Calu3 (cell line): ENCODE measurements at regions not wholly inside any gene's neighbourhood (a gene's known extent, or its start where the extent isn't known, plus 50 kb on each side); places are given as distances from the start of the nearest gene placed in this dataset.

ENCODE experiments used
- BruUV-seq: library from RNA; stranded (reverse); fragments of 400-500 nt; replicated peaks from 2 replicates; lab custom pipeline; 2021; lab: Mats Ljungman, UMichigan
- CTCF ChIA-PET: fragments of 300-600 bp; sonication (Branson Sonifier 250); formaldehyde crosslinking; loops from one replicate; lab custom pipeline; 2022; ENCODE audit warnings: antibody characterized with exemption; lab: Charles Lee
- DNase-seq: peaks from one replicate; pipeline ENCODE4 v3.0.0; 2022
- H3K27ac Mint-ChIP-seq: one replicate; pipeline ENCODE4 v1.8.0; 2022; ENCODE audit warnings: mixed read lengths; ENCODE audit not compliant: unreplicated experiment
- H3K27me3 Mint-ChIP-seq: one replicate; pipeline ENCODE4 v1.8.0; 2022; ENCODE audit warnings: mixed read lengths; ENCODE audit not compliant: unreplicated experiment
- H3K36me3 Mint-ChIP-seq: one replicate; pipeline ENCODE4 v1.8.0; 2022; ENCODE audit warnings: mild to moderate bottlenecking, moderate library complexity, mixed read lengths; ENCODE audit not compliant: insufficient read depth, unreplicated experiment
- H3K4me1 Mint-ChIP-seq: one replicate; pipeline ENCODE4 v1.8.0; 2022; ENCODE audit warnings: mild to moderate bottlenecking, low read depth, mixed read lengths; ENCODE audit not compliant: unreplicated experiment
- H3K4me3 Mint-ChIP-seq: one replicate; pipeline ENCODE4 v1.8.0; 2022; ENCODE audit warnings: mild to moderate bottlenecking, low read depth, moderate library complexity, mixed read lengths; ENCODE audit not compliant: unreplicated experiment
- H3K9me3 Mint-ChIP-seq: one replicate; pipeline ENCODE4 v1.8.0; 2022; ENCODE audit warnings: low read depth, mixed read lengths; ENCODE audit not compliant: unreplicated experiment
- CTCF ChIP-seq: fragments of 200-600 bp; IDR thresholded peaks from one replicate; pipeline ENCODE4 v1.8.0; 2022; ENCODE audit warnings: antibody characterized with exemption; ENCODE audit not compliant: unreplicated experiment
- intact Hi-C: fragments of 100-400 bp; cut with micrococcal nuclease; formaldehyde crosslinking; loops from one replicate; pipeline ENCODE4 v1.10.0; 2022; ENCODE audit not compliant: unreplicated experiment

GRCh38 chr16:64253525-64253924, 868.3 kb downstream of the CDH11 start:
- Mint-ChIP-seq H3K9me3 (peaks cover 11% of the 10 kb centered on the region), H3K4me3 (no peak overlapping the region), H3K36me3 (no peaks in the 10 kb centered on the region), H3K27ac (no peak overlapping the region), H3K27me3 (no peaks in the 10 kb centered on the region), H3K4me1 (no peaks in the 10 kb centered on the region)
- no TSS peak for BruUV-seq
- TF ChIP-seq CTCF, result no peak
- DNase-seq, result no peak
- CTCF ChIA-PET, result no interaction called here
- intact Hi-C loops, result no loop called here

GRCh38 chr16:64253096-64253495, 868.8 kb downstream of the CDH11 start:
- H3K4me1 Mint-ChIP-seq, result no peaks in the 10 kb centered on the region
- H3K36me3 Mint-ChIP-seq, result no peaks in the 10 kb centered on the region
- no peak for TF ChIP-seq CTCF
- intact Hi-C loops, result no loop called here
- no TSS peak for BruUV-seq
- H3K4me3 Mint-ChIP-seq, result no peak overlapping the region
- no peak for DNase-seq
- H3K9me3 Mint-ChIP-seq, result peaks cover 11% of the 10 kb centered on the region
- no peak overlapping the region for H3K27ac Mint-ChIP-seq
- CTCF ChIA-PET, result no interaction called here
- H3K27me3 Mint-ChIP-seq, result no peaks in the 10 kb centered on the region

DNA sequence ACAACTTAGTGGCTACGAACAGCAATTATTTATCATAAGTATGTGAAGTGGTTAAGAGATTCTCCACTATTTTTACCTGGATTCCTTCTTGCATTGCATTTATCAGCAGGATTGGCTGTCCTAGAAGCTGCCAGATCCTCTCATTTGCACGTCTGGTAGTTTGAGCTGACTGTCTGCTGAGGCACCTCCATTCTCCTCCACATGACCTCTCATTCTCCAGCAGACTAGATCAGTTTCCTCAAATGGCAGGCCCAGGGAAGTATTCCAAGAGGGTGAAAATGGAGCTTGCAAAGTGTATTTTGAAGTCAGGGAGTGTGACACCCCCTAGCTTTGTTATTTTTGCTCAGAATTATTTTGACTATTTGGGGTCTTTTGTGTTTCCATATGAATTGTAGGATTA, 870.1 kb downstream of the CDH11 start:
- no TSS peak for BruUV-seq
- DNase-seq, result no peak
- Mint-ChIP-seq H3K27ac (no peak overlapping the region), H3K4me3 (no peak overlapping the region), H3K4me1 (no peaks in the 10 kb centered on the region), H3K9me3 (peaks cover 12% of the 10 kb centered on the region), H3K36me3 (no peaks in the 10 kb centered on the region), H3K27me3 (no peaks in the 10 kb centered on the region)
- no peak for TF ChIP-seq CTCF
- CTCF ChIA-PET, result no interaction called here
- intact Hi-C loops, result no loop called here

DNA sequence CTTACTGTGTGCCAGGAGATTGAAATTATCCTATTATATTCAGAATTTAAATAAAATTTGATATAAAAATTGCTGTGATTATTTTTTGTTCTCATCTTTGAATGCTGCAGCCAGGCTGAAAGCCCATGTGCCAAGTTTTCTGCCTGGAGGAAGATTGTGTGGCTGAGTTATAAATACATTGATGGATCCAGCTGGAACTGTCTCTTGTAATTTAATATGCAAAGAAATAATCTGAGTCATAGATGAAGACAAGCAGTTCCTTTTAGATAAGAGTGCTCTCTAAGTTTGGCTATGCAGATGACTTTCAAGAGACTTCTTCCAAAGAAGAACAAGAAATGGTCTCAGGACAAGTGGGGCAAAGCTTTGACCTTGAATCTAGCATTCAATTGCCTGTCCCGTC, 871.0 kb downstream of the CDH11 start:
- no peaks in the 10 kb centered on the region for H3K27me3 Mint-ChIP-seq
- H3K27ac Mint-ChIP-seq, result no peak overlapping the region
- BruUV-seq, result no TSS peak
- CTCF ChIA-PET, result no interaction called here
- H3K9me3 Mint-ChIP-seq, result peaks cover 18% of the 10 kb centered on the region
- DNase-seq, result no peak
- no peaks in the 10 kb centered on the region for H3K36me3 Mint-ChIP-seq
- intact Hi-C loops, result no loop called here
- no peak overlapping the region for H3K4me3 Mint-ChIP-seq
- no peak for TF ChIP-seq CTCF
- no peaks in the 10 kb centered on the region for H3K4me1 Mint-ChIP-seq

GRCh38 chr16:64242492-64242891, 879.4 kb downstream of the CDH11 start:
- Mint-ChIP-seq H3K27me3 (no peaks in the 10 kb centered on the region), H3K36me3 (no peaks in the 10 kb centered on the region), H3K9me3 (peaks cover 10% of the 10 kb centered on the region), H3K4me1 (no peaks in the 10 kb centered on the region), H3K4me3 (no peak overlapping the region), H3K27ac (no peak overlapping the region)
- CTCF ChIA-PET, result no interaction called here
- intact Hi-C loops, result no loop called here
- DNase-seq, result no peak
- no TSS peak for BruUV-seq
- no peak for TF ChIP-seq CTCF
